H9 (cell line): ENCODE measurements at regions not wholly inside any gene's neighbourhood (a gene's known extent, or its start where the extent isn't known, plus 50 kb on each side); places are given as distances from the start of the nearest gene placed in this dataset.

Source experiments
- DNase-seq: peaks from one replicate; pipeline ENCODE4 v3.0.0-alpha.2; 2017
- H2AFZ ChIP-seq: one replicate; pipeline ENCODE4 v1.6.1; 2013; ENCODE audit warnings: mild to moderate bottlenecking, low read length, control low read depth, moderate library complexity
- H2AK5ac ChIP-seq: 2 replicates; pipeline ENCODE4 v1.6.1; 2013; ENCODE audit warnings: low read length, control low read depth, mixed read lengths; ENCODE audit not compliant: insufficient read length
- H2BK120ac ChIP-seq: one replicate; pipeline ENCODE4 v1.6.1; 2013; ENCODE audit warnings: low read depth, mild to moderate bottlenecking, low read length, control low read depth, inconsistent platforms; ENCODE audit not compliant: poor library complexity, severe bottlenecking
- H2BK12ac ChIP-seq: 2 replicates; pipeline ENCODE4 v1.6.1; 2013; ENCODE audit warnings: low read length, control low read depth, mixed read lengths, low read depth; ENCODE audit not compliant: insufficient read length
- H2BK15ac ChIP-seq: 2 replicates; pipeline ENCODE4 v1.6.1; 2013; ENCODE audit warnings: low read depth, low read length, control low read depth
- H2BK20ac ChIP-seq: one replicate; pipeline ENCODE4 v1.6.1; 2013; ENCODE audit warnings: low read depth, mild to moderate bottlenecking, low read length, control low read depth, inconsistent platforms; ENCODE audit not compliant: poor library complexity, severe bottlenecking
- H2BK5ac ChIP-seq: 2 replicates; pipeline ENCODE4 v1.6.1; 2013; ENCODE audit warnings: low read length, control low read depth, mixed read lengths; ENCODE audit not compliant: insufficient read length
- H3K14ac ChIP-seq: 2 replicates; pipeline ENCODE4 v1.6.1; 2013; ENCODE audit warnings: low read length, control low read depth; ENCODE audit not compliant: insufficient read depth
- H3K18ac ChIP-seq: 2 replicates; pipeline ENCODE4 v1.6.1; 2013; ENCODE audit warnings: low read depth, mild to moderate bottlenecking, mixed read lengths, low read length, control low read depth; ENCODE audit not compliant: insufficient read length
- H3K23ac ChIP-seq: 2 replicates; pipeline ENCODE4 v1.6.1; 2013; ENCODE audit warnings: low read length, control low read depth, mixed read lengths, low read depth; ENCODE audit not compliant: insufficient read length
- H3K23me2 ChIP-seq: 2 replicates; pipeline ENCODE4 v1.6.1; 2013; ENCODE audit warnings: low read depth, mild to moderate bottlenecking, mixed read lengths, low read length, control low read depth; ENCODE audit not compliant: insufficient read length, poor library complexity, severe bottlenecking
- H3K27ac ChIP-seq: 2 replicates; pipeline ENCODE4 v1.5.1; 2013; ENCODE audit warnings: low read length, control low read depth, mixed read lengths, low read depth; ENCODE audit not compliant: insufficient read length
- H3K27me3 ChIP-seq: 2 replicates; pipeline ENCODE4 v1.6.1; 2013; ENCODE audit warnings: low read length, control low read depth, inconsistent platforms; ENCODE audit not compliant: insufficient read depth
- H3K4ac ChIP-seq: 2 replicates; pipeline ENCODE4 v1.6.1; 2013; ENCODE audit warnings: low read depth, mild to moderate bottlenecking, control low read depth, inconsistent platforms, low read length, moderate library complexity
- H3K4me1 ChIP-seq: 2 replicates; pipeline ENCODE4 v1.6.1; 2013; ENCODE audit warnings: low read length, control low read depth, inconsistent platforms; ENCODE audit not compliant: insufficient read depth
- H3K4me2 ChIP-seq: 2 replicates; pipeline ENCODE4 v1.6.1; 2013; ENCODE audit warnings: low read length, control low read depth, mixed read lengths; ENCODE audit not compliant: insufficient read length, insufficient read depth
- H3K56ac ChIP-seq: 2 replicates; pipeline ENCODE4 v1.6.1; 2013; ENCODE audit warnings: low read depth, mild to moderate bottlenecking, mixed read lengths, low read length, control low read depth; ENCODE audit not compliant: insufficient read length
- H3K79me1 ChIP-seq: 2 replicates; pipeline ENCODE4 v1.6.1; 2013; ENCODE audit warnings: low read depth, mild to moderate bottlenecking, moderate library complexity, low read length, control low read depth, inconsistent platforms; ENCODE audit not compliant: insufficient read depth, poor library complexity, severe bottlenecking
- H3K79me2 ChIP-seq: 2 replicates; pipeline ENCODE4 v1.6.1; 2013; ENCODE audit warnings: low read length, control low read depth, inconsistent platforms; ENCODE audit not compliant: insufficient read depth
- H3K9ac ChIP-seq: 2 replicates; pipeline ENCODE4 v1.6.1; 2013; ENCODE audit warnings: low read length, control low read depth, mixed read lengths; ENCODE audit not compliant: insufficient read length; ENCODE audit errors: extremely low read depth
- H3K9me3 ChIP-seq: one replicate; pipeline ENCODE4 v1.6.1; 2013; ENCODE audit warnings: low read depth, low read length, inconsistent platforms; ENCODE audit not compliant: control insufficient read depth
- H3T11ph ChIP-seq: one replicate; pipeline ENCODE4 v1.6.1; 2013; ENCODE audit warnings: mild to moderate bottlenecking, low read length, control low read depth, inconsistent platforms
- H4K20me1 ChIP-seq: one replicate; pipeline ENCODE4 v1.6.1; 2013; ENCODE audit not compliant: control insufficient read depth, insufficient read length, insufficient read depth
- H4K5ac ChIP-seq: 2 replicates; pipeline ENCODE4 v1.6.1; 2013; ENCODE audit warnings: low read depth, mild to moderate bottlenecking, mixed read lengths, low read length, control low read depth; ENCODE audit not compliant: insufficient read length
- H4K8ac ChIP-seq: replicated peaks from 2 replicates; pipeline ENCODE4 v1.6.1; 2013; ENCODE audit warnings: low read length, control low read depth, mixed read lengths, low read depth; ENCODE audit not compliant: insufficient read length
- H4K91ac ChIP-seq: 2 replicates; pipeline ENCODE4 v1.6.1; 2013; ENCODE audit warnings: low read depth, mild to moderate bottlenecking, moderate library complexity, mixed read lengths, low read length, control low read depth; ENCODE audit not compliant: insufficient read length
- H3K27ac Mint-ChIP-seq, 3 experiments: 2 replicates in 2 of 3; 3 replicates in 1 of 3; pipeline ENCODE4 v1.8.0; 2020 to 2021; ENCODE audit warnings: mixed read lengths in 3 of 3, mild to moderate bottlenecking in 1 of 3, moderate library complexity in 1 of 3
- H3K27me3 Mint-ChIP-seq: 2 replicates; pipeline ENCODE4 v1.8.0; 2021; ENCODE audit warnings: low read depth, mild to moderate bottlenecking, moderate library complexity, mixed read lengths
- H3K36me3 Mint-ChIP-seq, 3 experiments: 2 replicates in 2 of 3; 3 replicates in 1 of 3; pipeline ENCODE4 v1.8.0; 2020 to 2021; ENCODE audit warnings: low read depth in 3 of 3, mixed read lengths in 3 of 3; ENCODE audit not compliant: insufficient read depth in 1 of 3
- H3K4me1 Mint-ChIP-seq, 2 experiments: 2 replicates each; pipeline ENCODE4 v1.8.0; 2020; ENCODE audit warnings: mixed read lengths in 2 of 2
- H3K4me3 Mint-ChIP-seq, 2 experiments: 2 replicates in 1 of 2; 3 replicates in 1 of 2; pipeline ENCODE4 v1.8.0; 2020 to 2021; ENCODE audit warnings: mild to moderate bottlenecking in 2 of 2, mixed read lengths in 2 of 2, moderate library complexity in 1 of 2
- H3K9me3 Mint-ChIP-seq, 2 experiments: 2 replicates in 1 of 2; 3 replicates in 1 of 2; pipeline ENCODE4 v1.8.0; 2020; ENCODE audit warnings: mild to moderate bottlenecking in 2 of 2, mixed read lengths in 2 of 2, moderate library complexity in 1 of 2
- CTCF ChIP-seq: fragments of 200-600 bp; sonication (generic); conservative IDR thresholded peaks from 3 replicates; pipeline ENCODE4 v1.8.0; 2021; ENCODE audit warnings: antibody characterized with exemption, mild to moderate bottlenecking
- WGBS: extraction: QIAGEN DNeasy Blood & Tissue Kit; methylation state at CpG from one replicate; pipeline ENCODE4 v1.1.7; 2013; ENCODE audit warnings: missing lambda C conversion rate, low lambda C conversion rate, mixed read lengths; ENCODE audit not compliant: insufficient read length; ENCODE audit errors: extremely low coverage; 5-methylcytosine and 5-hydroxymethylcytosine counted together

GRCh38 chr13:73973156-73973555 is 161.0 kb downstream of the KLF12 start:
- H3K9me3 ChIP-seq, result no peaks in the 10 kb centered on the region
- H3K79me2 ChIP-seq, result no peaks in the 10 kb centered on the region; the same call in 1 of the 2 replicates
- Mint-ChIP-seq H3K27ac (peak overlapping the region in 1 of 3 experiments; percentile 4; a peak in 1 of 7 replicates), H3K27me3 (no peaks in the 10 kb centered on the region), H3K9me3 (peaks cover 3 to 8% of the 10 kb centered on the region in 2 experiments; a peak in 3 of 5 replicates), H3K36me3 (peaks cover 0 to 2% (median 0%) of the 10 kb centered on the region in 3 experiments; a peak in 3 of 7 replicates), H3K4me1 (peaks cover 28 to 31% of the 10 kb centered on the region in 2 experiments), H3K4me3 (no peak overlapping the region)
- no peak overlapping the region for H3K18ac ChIP-seq
- no peak overlapping the region for H4K8ac ChIP-seq
- no peak overlapping the region for H3T11ph ChIP-seq
- H2AK5ac ChIP-seq, result no peak overlapping the region
- peaks cover 8% of the 10 kb centered on the region; the same call in 1 of the 2 replicates for H3K4me1 ChIP-seq
- H3K23ac ChIP-seq, result no peak overlapping the region
- H4K5ac ChIP-seq, result no peak overlapping the region
- H2BK120ac ChIP-seq, result no peak overlapping the region
- no peak overlapping the region for H2BK15ac ChIP-seq
- no peaks in the 10 kb centered on the region for H4K20me1 ChIP-seq
- no peak overlapping the region for H2AFZ ChIP-seq
- H2BK5ac ChIP-seq, result no peak overlapping the region
- no peak overlapping the region for H3K27ac ChIP-seq
- H3K27me3 ChIP-seq, result no peaks in the 10 kb centered on the region
- TF ChIP-seq CTCF, result no peak
- no peak overlapping the region for H3K14ac ChIP-seq
- H4K91ac ChIP-seq, result no peak overlapping the region
- no peak overlapping the region for H3K56ac ChIP-seq
- H3K4ac ChIP-seq, result no peak overlapping the region
- H3K79me1 ChIP-seq, result no peaks in the 10 kb centered on the region
- H3K9ac ChIP-seq, result no peak overlapping the region
- no peak overlapping the region for H2BK20ac ChIP-seq
- WGBS, result no CpG with 5 or more reads among the region's 2 CpGs
- no peak overlapping the region for H2BK12ac ChIP-seq
- no peak overlapping the region for H3K4me2 ChIP-seq
- no peaks in the 10 kb centered on the region for H3K23me2 ChIP-seq
- no peak for DNase-seq
